ENCODE measurements at regions not wholly inside any gene's neighbourhood (a gene's known extent, or its start where the extent isn't known, plus 50 kb on each side); places are given as distances from the start of the nearest gene placed in this dataset.
A peak's percentile ranks its signal among the peaks of the same experiment; 100 is the strongest.

- H3K27ac Mint-ChIP-seq = no peak overlapping the region
- H3K36me3 Mint-ChIP-seq (ENCODE audit: low read depth) = no peaks in the 10 kb centered on the region
- H3K4me3 Mint-ChIP-seq = no peak overlapping the region
- no peaks in the 10 kb centered on the region for H3K4me1 Mint-ChIP-seq
- no peaks in the 10 kb centered on the region for H3K9me3 ChIP-seq (ENCODE audit: control insufficient read depth, low read length, poor library complexity, severe bottlenecking)
- ATAC-seq (no peak), DNase-seq (no peak)
- H3K27me3 Mint-ChIP-seq = no peaks in the 10 kb centered on the region
Observed at GRCh38 chr2:3138621-3139020, 239.0 kb downstream of the EIPR1 start.

- Mint-ChIP-seq H3K27ac (no peak overlapping the region), H3K4me1 (no peaks in the 10 kb centered on the region), H3K36me3 (ENCODE audit: low read depth) (no peaks in the 10 kb centered on the region), H3K4me3 (no peak overlapping the region), H3K27me3 (no peaks in the 10 kb centered on the region)
- ATAC-seq = no peak
- no peaks in the 10 kb centered on the region for H3K9me3 ChIP-seq (ENCODE audit: control insufficient read depth, low read length, poor library complexity, severe bottlenecking)
- no peak for DNase-seq
Observed at GRCh38 chr2:3137651-3138300, 239.8 kb downstream of the EIPR1 start.

- Mint-ChIP-seq H3K27ac (no peak overlapping the region), H3K27me3 (peaks cover 1% of the 10 kb centered on the region), H3K36me3 (ENCODE audit: low read depth) (peaks cover 2% of the 10 kb centered on the region), H3K4me1 (no peaks in the 10 kb centered on the region), H3K4me3 (no peak overlapping the region)
- no peaks in the 10 kb centered on the region for H3K9me3 ChIP-seq (ENCODE audit: control insufficient read depth, low read length, poor library complexity, severe bottlenecking)
- ATAC-seq = no peak
- no peak for DNase-seq
Observed at GRCh38 chr2:3135676-3136075, 241.9 kb downstream of the EIPR1 start.

GRCh38 chr2:3134026-3134571, 243.5 kb downstream of the EIPR1 start:
- no peak for DNase-seq
- Mint-ChIP-seq H3K36me3 (ENCODE audit: low read depth) (peaks cover 2% of the 10 kb centered on the region), H3K27me3 (peaks cover 7% of the 10 kb centered on the region), H3K4me1 (no peaks in the 10 kb centered on the region), H3K27ac (no peak overlapping the region), H3K4me3 (no peak overlapping the region)
- no peaks in the 10 kb centered on the region for H3K9me3 ChIP-seq (ENCODE audit: control insufficient read depth, low read length, poor library complexity, severe bottlenecking)
- ATAC-seq = no peak

GRCh38 chr2:3132966-3133365, 244.7 kb downstream of the EIPR1 start:
- ATAC-seq = no peak
- no peak overlapping the region for H3K27ac Mint-ChIP-seq
- peaks cover 2% of the 10 kb centered on the region for H3K36me3 Mint-ChIP-seq (ENCODE audit: low read depth)
- H3K4me3 Mint-ChIP-seq = no peak overlapping the region
- no peaks in the 10 kb centered on the region for H3K9me3 ChIP-seq (ENCODE audit: control insufficient read depth, low read length, poor library complexity, severe bottlenecking)
- DNase-seq = no peak
- no peaks in the 10 kb centered on the region for H3K4me1 Mint-ChIP-seq
- peaks cover 7% of the 10 kb centered on the region for H3K27me3 Mint-ChIP-seq

GRCh38 chr2:3132466-3132865, 245.2 kb downstream of the EIPR1 start:
- H3K36me3 Mint-ChIP-seq (ENCODE audit: low read depth) = peaks cover 2% of the 10 kb centered on the region
- ATAC-seq = no peak

GRCh38 chr2:3131636-3132326, 245.8 kb downstream of the EIPR1 start:
- H3K9me3 ChIP-seq (ENCODE audit: control insufficient read depth, low read length, poor library complexity, severe bottlenecking) = no peaks in the 10 kb centered on the region
- Mint-ChIP-seq H3K4me1 (no peaks in the 10 kb centered on the region), H3K4me3 (no peak overlapping the region), H3K27ac (no peak overlapping the region), H3K27me3 (peaks cover 7% of the 10 kb centered on the region), H3K36me3 (ENCODE audit: low read depth) (peaks cover 2% of the 10 kb centered on the region)
- ATAC-seq (no peak), DNase-seq (no peak)

More at GRCh38 chr2:3132466-3132865, 245.2 kb downstream of the EIPR1 start:
- no peak overlapping the region for H3K27ac Mint-ChIP-seq
- H3K4me1 Mint-ChIP-seq = no peaks in the 10 kb centered on the region
- no peak for DNase-seq
- no peaks in the 10 kb centered on the region for H3K9me3 ChIP-seq (ENCODE audit: control insufficient read depth, low read length, poor library complexity, severe bottlenecking)
- H3K4me3 Mint-ChIP-seq = no peak overlapping the region
- peaks cover 7% of the 10 kb centered on the region for H3K27me3 Mint-ChIP-seq

GRCh38 chr2:3130889-3131635, 246.6 kb downstream of the EIPR1 start:
- no peaks in the 10 kb centered on the region for H3K9me3 ChIP-seq (ENCODE audit: control insufficient read depth, low read length, poor library complexity, severe bottlenecking)
- Mint-ChIP-seq H3K36me3 (ENCODE audit: low read depth) (peaks cover 2% of the 10 kb centered on the region), H3K27me3 (peaks cover 7% of the 10 kb centered on the region), H3K27ac (no peak overlapping the region), H3K4me1 (peaks cover 2% of the 10 kb centered on the region), H3K4me3 (no peak overlapping the region)
- no peak for DNase-seq
- no peak for ATAC-seq

- H3K36me3 Mint-ChIP-seq (ENCODE audit: low read depth) = peaks cover 2% of the 10 kb centered on the region
- peaks cover 2% of the 10 kb centered on the region for H3K4me1 Mint-ChIP-seq
- ATAC-seq = no peak
- no peak overlapping the region for H3K4me3 Mint-ChIP-seq
- no peak for DNase-seq
- peaks cover 7% of the 10 kb centered on the region for H3K27me3 Mint-ChIP-seq
- H3K9me3 ChIP-seq (ENCODE audit: control insufficient read depth, low read length, poor library complexity, severe bottlenecking) = no peaks in the 10 kb centered on the region
- H3K27ac Mint-ChIP-seq = no peak overlapping the region
Observed at GRCh38 chr2:3130444-3130843, 247.2 kb downstream of the EIPR1 start.

- DNase-seq (no peak), ATAC-seq (no peak)
- Mint-ChIP-seq H3K27me3 (peaks cover 7% of the 10 kb centered on the region), H3K27ac (no peak overlapping the region), H3K36me3 (ENCODE audit: low read depth) (peaks cover 2% of the 10 kb centered on the region), H3K4me3 (no peak overlapping the region), H3K4me1 (peaks cover 2% of the 10 kb centered on the region)
- H3K9me3 ChIP-seq (ENCODE audit: control insufficient read depth, low read length, poor library complexity, severe bottlenecking) = no peaks in the 10 kb centered on the region
Observed at GRCh38 chr2:3129867-3130266, 247.8 kb downstream of the EIPR1 start.

- no peak overlapping the region for H3K4me3 Mint-ChIP-seq
- no peak for DNase-seq
Observed at GRCh38 chr2:3128786-3129185, 248.8 kb downstream of the EIPR1 start.

GRCh38 chr2:3127710-3128109, 249.9 kb downstream of the EIPR1 start:
- ATAC-seq = peak; percentile 36
- H3K4me3 Mint-ChIP-seq = peak overlapping the region; percentile 74
- peaks cover 7% of the 10 kb centered on the region for H3K27me3 Mint-ChIP-seq
- H3K27ac Mint-ChIP-seq = peak overlapping the region; percentile 65
- peaks cover 2% of the 10 kb centered on the region for H3K4me1 Mint-ChIP-seq
- no peak for DNase-seq
- peaks cover 2% of the 10 kb centered on the region for H3K36me3 Mint-ChIP-seq (ENCODE audit: low read depth)
- no peaks in the 10 kb centered on the region for H3K9me3 ChIP-seq (ENCODE audit: control insufficient read depth, low read length, poor library complexity, severe bottlenecking)

More at GRCh38 chr2:3128786-3129185, 248.8 kb downstream of the EIPR1 start:
- Mint-ChIP-seq H3K36me3 (ENCODE audit: low read depth) (peaks cover 2% of the 10 kb centered on the region), H3K27me3 (peaks cover 7% of the 10 kb centered on the region), H3K4me1 (peaks cover 2% of the 10 kb centered on the region), H3K27ac (peak overlapping the region; percentile 65)
- no peaks in the 10 kb centered on the region for H3K9me3 ChIP-seq (ENCODE audit: control insufficient read depth, low read length, poor library complexity, severe bottlenecking)
- ATAC-seq = no peak

GRCh38 chr2:3126911-3127621, 250.6 kb downstream of the EIPR1 start:
- DNase-seq = no peak
- Mint-ChIP-seq H3K4me3 (peak overlapping the region; percentile 74), H3K27ac (peak overlapping the region; percentile 65), H3K36me3 (ENCODE audit: low read depth) (peaks cover 2% of the 10 kb centered on the region), H3K27me3 (peaks cover 7% of the 10 kb centered on the region), H3K4me1 (peaks cover 2% of the 10 kb centered on the region)
- peak; percentile 86 for ATAC-seq
- no peaks in the 10 kb centered on the region for H3K9me3 ChIP-seq (ENCODE audit: control insufficient read depth, low read length, poor library complexity, severe bottlenecking)

All from T-helper 17 cell (primary cell).